Kasumi-1 (cell line): ENCODE measurements at regions not wholly inside any gene's neighbourhood (a gene's known extent, or its start where the extent isn't known, plus 50 kb on each side); places are given as distances from the start of the nearest gene placed in this dataset.

ENCODE experiments used
- DNase-seq, 2 experiments: peaks; one replicate each; lab custom pipeline; 2025; lab: John Stamatoyannopoulos, UW

DNA sequence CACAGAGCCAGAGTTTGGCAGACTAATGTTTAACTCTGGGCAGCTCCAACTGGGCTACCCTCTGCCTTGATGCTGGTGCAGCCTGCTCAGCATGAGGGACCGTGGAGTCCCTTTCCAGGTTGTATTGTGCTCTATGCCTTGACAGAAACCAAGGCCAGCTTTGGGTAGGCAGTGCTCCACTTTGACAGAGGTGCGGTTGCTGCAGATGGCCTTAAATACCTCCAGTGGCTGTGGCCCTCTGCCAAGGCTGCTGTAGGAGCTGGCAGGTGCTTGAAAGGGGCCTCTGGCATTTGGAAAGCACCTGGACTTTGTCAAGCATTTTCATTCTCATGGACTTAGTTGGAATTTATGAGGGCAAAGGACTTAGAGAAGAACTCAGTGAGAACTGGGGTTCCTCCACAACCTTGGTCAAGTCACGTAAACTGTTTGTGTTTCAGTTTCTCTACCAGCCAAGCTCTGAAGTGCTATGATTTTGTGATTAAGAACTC is 249.7 kb upstream of the ZNF462 start:
- DNase-seq, result no peak

DNA sequence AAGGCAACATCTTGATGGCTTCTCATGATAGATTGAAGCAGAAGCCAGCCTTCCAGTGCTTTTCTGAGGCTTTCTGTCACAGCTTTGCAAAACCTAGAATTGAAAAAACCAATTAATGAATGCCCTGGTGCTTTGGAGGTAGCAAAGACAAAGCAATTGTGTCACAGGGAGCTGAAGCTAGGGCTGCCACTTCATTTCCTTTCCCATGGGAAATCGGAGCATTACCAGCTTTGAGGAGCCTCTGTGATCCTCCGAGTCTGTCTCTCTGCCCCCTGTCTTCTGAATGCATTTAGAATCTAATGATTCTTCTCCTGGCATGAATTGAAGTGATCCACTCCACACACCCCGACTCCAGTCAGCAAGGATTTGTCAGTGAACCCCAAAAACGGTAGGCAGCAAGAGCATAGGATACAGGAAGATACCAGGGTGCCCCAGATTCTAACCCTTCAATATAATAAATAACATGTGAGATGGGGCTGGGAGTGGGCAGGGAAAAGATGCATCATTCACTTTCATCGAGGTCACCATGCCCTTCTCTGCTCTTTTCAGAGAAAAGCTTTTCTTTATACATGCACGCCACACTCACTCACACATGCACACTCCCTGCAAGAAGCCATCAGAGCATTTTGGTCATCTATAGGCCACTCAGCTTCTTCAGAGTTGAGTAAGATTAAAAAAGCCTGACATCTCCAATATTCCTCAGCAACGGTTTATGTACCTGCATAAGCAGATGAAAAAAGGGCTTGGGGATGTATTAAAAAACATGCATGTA is 247.7 kb upstream of the ZNF462 start:
- DNase-seq, result no peak

DNA sequence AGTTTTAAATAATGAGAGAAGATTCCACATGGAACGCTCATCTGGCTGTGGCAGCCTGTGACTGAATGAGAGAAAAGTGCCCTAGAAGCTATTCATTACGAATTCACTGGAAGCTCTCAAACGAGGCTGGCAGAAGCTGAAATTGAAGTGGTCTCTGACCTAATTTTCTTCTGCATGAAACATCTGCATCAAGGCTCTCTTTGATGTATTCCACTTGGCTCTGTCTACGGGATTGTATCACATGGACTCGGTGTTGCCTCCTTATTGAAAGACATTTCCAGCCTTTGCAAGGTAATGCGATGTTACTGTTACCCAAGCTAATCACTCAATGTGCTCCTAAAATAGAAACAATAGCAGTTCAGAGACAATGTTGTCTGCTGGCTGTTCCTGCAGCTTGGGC is 246.9 kb upstream of the ZNF462 start:
- no peak for DNase-seq

DNA sequence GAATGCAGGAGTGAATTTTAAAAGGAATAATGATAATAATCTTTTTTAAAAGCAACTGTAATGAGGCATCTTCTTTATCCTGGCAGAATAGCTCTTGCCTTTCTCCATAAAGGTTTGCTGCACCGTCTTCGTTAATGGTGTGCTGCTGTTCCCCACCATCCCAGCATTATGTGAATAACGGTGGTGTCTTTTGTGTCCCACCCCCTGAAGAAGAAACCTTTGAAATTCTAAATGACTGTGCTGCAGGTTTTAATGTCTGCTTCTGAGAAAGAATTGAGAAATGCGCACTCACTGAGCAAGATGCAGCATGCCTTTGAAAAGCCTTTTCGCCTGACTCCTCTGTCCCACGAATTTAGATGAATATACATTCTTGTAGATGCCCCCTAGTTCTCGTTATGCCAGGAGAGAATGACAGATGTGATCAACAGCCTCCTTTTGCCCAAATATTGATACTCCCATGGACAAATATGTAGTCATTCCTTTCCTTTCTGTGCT is 246.1 kb upstream of the ZNF462 start:
- DNase-seq, result no peak

DNA sequence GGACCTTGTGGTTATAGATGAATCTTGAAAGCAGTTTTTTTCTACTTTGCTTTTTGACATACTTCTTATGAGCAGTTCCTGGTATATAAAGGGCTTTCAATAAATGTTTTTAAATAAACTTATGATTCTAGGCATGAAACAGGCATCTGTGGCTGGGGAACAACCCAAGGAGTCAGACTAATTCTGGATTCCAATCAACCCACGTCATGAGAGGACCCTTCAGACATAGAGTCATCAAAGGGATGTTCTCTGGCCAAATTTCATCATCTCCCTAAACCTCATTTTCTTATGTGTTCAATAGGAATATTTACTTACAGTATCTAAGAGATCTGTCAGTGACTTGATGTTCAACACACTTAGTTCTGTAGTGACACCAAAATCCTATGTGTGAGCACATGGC is 243.8 kb upstream of the ZNF462 start:
- DNase-seq, result no peak

DNA sequence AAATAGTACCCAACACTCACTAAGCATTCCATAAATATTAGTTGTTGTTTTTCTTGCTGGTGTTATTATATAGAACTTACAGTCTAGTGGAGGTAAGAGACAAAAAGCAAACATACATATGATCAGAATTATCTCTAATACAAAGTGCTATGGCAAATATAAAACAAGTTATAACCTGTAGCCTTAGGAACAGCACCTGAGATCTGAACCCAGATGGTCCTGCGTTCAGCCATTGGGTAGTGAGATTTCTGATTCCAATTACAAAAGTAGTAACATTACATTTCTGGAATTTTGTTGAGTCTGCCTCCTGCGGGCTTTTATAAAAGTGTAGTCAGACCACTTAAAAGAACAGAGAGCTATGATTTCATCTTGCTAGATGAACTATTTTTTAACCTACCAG is 242.9 kb upstream of the ZNF462 start:
- DNase-seq, result no peak

DNA sequence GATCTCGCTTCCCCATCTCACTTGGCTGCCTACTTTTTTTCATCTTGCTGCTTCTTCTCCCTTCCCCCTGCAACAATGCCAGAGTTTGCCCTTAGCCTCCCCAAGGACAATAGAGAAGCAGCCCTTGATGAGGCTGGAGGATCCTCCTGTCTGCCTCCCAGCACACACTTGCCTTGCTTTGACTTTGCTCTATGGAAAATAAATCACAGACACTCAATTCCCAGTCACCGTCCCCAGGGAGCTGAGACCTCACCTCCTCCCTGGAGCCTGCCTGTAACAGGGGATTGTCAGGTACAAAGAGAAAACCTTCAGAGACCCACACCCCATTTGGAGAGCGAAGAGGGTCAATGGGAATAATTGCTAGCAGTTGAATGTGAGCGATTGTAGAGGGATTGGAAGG is 242.1 kb upstream of the ZNF462 start:
- DNase-seq, result no peak

DNA sequence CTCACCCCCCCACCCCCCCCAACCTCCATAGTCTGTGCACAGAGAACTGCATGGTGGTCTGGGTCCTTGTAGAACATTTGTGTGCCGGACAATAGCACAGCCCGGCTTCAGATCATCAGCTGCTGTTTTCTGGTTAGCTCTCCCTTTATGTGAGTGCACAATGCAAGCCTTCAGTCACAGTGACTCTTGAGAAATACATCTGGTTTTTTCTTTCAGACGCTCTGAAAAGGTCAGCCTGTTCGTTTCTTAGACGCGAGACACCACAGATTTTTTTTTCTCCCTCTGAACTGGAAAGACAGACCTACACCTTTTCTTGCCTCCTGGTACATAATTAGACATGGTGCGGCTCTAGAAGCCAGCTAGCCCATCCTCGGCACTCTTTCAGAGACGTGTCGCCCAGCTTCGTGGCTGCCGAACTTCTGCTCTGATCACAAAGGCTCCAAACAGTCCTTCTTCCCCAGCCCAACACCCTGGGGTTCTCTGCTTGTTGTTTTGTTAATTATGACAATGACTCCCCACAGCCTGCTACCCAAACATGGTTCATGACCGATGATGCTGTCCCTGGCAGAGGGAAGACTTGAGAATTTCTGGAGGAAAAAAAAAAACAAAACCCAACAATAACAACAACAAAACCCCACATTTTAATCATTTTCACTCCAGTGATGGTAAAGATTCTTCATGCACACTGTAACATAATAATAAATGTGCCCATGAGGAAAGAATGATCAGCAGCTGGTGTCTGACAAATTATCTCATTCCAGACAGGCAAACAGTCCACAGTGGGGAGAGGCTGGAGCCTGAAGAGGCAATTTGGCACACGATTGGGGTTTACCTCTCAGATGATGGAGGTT is 241.4 kb upstream of the ZNF462 start:
- no peak for DNase-seq

DNA sequence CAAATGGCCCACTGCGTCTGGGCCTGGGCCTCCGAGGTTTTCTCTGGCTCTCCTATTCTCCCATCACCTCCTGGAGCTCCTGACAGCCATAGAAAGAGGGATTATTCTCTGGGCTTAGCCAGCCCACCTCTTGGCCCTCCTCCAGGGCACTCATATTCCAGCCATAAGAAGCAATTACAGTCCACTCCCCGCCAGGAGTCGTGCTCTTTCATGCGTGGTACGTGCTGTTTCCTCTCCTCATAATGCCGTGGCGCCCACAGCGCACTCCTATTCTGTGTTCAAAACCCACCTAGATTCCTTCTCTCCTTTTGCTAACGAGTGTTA is 240.8 kb upstream of the ZNF462 start:
- no peak for DNase-seq

DNA sequence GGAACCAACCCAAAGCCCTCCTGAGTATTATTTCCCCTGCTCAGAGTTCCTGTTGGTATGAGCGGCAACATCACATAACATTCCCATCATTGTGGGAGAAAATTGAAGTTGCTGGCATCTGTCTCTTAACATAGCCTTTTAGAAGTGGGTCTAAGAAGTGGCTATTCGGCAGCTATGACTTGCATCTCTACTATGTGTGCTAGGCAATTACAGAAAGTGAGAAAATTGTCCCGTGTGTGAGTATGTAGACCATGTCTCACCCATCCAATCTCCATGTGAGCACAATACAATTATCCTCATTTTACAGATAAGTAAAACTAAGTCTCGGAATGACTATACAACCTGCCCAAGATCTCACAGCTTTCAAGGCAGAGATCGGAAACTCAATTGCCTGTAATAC is 239.4 kb upstream of the ZNF462 start:
- DNase-seq, result no peak

DNA sequence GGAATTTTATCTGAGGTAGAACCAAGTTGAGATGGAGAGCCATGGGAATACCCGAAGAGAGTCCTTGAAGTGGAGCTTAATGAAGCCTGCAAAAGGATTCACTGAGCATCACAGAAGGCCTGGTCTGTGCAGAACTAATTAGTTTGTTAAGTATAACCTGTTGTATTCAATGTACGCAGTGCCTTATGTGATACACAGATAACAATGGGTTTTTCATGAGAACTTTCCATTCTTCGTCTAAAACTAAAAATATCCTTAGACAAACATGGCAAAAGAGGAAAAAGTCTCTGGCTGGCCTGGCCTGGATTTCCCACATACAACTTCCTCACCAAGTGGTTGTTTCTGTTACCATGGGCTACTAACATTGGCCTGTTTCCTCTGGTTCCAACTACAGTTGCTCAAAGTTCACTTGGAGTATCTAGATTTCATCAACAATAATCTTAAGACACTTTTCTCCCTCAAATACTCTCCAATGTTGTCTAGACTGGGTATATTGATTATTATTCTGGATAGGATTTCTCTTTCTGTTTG is 237.6 kb upstream of the ZNF462 start:
- DNase-seq, result peak; percentile 25 to 45

DNA sequence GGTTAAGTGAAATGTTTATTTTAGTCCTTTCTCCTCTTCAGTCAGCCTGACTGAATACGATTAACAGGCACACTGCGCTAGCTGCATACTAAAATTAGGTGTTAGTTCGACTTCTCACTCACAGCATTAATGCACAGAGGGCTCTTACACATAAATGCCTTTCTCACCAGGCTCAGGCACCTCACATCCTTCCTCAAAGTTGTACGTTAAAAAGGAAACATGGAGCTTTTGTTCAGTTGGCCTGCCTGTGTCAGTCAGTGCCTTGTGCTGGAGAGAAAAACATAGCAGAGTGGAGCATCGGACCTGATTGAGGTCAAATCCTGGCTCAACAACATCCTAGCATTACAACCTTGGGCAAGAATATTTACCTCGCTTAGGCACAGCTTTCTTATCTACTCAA is 236.0 kb upstream of the ZNF462 start:
- peak; percentile 36 to 54 for DNase-seq

DNA sequence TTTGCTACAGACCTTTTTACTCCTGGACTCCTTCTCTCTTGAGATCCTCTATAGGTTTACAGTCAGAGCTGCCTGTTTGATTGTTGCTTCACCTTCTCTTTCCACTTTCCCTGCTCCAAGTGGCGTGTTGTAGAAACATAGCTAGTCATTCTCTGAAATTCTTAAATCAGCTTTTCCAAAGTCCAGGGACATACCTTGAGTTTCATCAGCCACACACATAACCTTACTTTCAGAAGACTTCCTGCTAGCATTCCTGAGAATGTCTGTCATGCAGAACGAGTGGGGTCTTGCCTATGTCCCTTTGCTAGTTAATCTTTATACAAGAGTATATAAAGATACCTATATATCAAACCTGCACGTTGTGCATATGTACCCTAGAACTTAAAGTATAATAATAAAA is 230.3 kb upstream of the ZNF462 start:
- no peak for DNase-seq

DNA sequence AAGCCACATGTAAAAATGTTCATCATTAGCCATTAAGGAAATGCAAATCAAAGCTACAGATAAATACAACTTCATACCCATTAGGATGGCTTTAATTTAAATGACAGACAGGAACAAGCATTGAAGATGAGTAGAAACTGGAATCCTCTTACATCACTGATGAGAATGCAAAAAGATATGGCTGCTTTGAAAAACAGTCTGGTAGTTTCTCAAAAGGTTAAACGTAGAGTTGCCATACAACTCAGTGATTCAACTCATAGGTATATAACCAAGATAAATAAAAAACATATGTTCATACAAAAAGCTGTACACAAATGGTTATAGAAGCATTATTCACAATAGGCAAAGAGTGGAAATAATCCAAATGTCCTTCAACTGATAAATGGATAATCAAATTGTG is 228.8 kb upstream of the ZNF462 start:
- no peak for DNase-seq

DNA sequence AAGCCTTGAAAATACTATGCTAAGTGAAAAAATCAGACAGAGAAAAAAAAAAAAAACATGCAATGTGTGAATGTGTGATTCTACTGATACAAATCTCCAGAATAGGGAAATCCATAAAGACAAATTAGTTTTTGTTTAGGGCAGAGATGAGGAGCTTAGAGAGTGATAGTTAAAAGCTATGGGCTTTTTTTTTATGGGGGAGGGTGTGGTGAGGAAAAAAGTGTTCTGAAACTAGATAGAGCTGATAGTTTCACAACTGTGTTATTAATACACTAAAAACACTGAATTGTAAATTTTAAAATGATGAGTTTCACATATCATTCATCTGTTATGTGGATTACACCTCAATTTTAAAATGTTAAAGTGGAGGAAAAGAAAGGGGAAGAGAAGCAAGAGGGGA is 228.3 kb upstream of the ZNF462 start:
- no peak for DNase-seq

DNA sequence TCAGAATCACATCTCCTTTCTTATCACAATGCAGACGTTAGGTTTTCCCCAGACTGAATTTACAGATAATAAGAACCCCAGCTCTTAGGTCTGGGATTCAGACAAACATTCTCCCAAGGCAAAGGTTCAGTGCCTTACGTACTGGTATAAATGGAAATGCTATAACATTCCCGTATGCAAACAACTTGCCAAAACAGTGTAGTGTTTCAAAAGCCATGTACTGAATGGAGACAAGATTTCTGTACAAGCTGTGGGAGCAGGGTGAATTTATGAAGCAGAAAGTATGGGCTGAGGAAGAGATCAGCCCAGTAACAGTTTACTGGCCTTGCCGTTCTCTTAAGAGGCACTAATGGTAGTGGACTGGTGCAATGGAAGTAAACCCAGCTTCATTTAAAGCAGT is 225.5 kb upstream of the ZNF462 start:
- DNase-seq, result no peak

DNA sequence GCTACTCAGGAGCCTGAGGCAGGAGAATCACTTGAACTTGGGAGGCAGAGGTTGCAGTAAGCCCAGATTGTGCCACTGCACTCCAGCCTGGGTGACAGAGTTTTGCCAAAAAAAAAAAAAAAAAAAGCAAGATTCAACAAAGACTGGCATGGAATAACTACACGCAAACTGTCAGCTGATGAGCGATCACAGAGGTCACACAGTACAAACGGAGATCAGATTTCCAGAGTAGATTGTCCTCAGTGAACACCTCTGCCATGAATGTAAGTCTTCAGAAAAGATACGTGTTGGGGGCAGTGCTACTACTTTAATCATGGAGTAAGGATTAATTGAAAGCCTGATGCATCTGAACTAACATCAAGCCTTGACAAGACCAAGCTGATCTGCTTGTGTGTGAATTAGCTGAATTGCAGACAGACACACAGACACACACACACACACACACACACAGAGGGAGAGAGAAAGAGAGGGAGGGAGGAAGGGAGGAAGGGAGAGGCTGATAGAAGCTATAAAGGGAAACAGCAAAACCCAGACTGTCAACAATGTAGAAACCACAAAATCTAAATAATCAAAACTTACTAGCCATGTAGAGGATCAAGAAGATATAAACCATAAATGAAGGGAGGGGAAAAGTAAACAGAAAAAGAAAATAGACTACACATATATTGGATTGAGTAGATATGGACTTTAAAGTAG is 222.9 kb upstream of the ZNF462 start:
- no peak for DNase-seq

DNA sequence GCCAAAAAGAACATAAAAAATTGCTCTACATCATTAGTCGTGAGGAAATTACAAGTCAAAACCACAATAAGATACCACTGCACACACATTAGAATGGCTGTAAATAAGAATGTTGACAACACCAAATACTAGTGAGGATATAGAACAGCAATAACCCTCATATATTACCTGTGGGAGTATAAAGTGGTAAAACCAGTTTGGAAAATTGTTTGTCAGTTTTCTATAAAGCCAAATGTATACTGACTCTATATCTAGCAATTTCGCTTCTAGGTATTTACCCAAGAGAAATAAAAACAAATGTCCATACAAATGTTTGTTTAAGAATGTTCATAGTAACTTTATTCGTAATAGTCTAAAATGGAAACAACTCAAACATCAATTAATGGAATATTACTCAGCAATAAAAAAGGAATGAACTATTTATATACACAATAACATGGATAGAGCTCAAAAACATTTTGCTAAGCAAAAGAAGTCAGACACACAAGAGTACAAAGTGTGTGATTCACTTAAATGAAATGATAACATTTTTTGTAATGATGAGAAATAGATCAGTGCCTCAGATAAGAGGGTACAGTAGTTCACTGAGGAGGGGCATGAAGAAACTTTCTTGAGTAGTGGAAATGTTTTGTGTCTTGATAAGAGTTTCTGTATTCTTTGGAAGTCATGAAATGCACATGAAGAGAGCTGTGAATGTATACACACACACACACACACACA is 219.6 kb upstream of the ZNF462 start:
- no peak for DNase-seq

DNA sequence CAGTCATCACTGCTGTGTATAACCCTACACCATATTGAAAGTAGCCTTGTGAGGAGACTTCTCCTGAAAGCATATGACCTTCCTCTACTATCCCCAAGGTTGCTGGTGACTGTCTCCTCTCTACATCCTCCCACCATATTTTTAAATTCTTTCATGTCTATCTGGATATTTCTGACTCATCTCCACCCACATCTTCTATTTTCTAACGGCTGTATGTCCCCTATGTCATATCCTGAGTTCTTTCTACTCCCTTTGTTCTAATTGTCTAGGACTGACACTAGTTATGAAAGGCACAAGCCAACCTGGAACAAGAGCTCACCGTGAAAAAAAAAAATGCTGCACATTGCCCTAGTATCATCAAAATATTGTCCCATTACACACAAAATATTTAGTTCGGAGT is 218.3 kb upstream of the ZNF462 start:
- DNase-seq, result no peak

DNA sequence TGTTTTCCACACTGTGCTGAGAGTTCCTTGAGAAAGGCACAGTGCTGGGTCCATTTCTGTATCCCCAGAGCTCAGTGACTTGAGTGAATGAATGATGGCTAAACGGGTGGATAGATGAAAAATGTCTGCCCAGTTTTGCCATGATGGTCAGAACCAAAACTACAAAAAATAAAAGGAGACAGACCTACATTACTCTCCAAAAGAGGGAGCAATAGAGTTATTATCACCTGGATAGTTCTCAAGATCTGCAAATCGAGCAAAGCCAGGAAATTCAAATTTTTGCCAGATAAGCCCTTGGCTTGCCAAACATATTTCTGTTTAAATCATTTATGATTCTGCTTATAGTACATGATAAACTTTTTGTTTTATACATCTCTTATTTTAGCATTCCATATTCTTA is 214.2 kb upstream of the ZNF462 start:
- peak in 1 of 2 experiments; percentile 1 for DNase-seq

DNA sequence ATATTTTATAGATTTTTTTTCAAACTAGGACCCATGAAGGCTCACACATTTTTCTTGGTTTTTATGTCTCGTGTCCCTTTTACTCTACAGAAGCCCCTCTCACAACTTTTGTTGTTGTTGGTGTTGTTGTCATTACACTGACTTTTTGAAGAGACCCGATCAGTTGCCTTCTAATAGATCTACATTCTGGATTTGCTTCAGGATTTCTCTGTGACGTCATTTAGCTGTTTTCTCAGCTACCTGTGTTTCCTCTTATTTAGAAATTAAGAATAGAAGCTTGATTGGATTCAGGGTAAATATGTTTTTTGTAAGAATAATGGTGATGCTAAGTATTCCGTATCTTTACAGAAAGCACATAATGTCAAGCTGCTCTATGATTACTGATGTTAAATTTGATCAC is 213.3 kb upstream of the ZNF462 start:
- DNase-seq, result no peak

DNA sequence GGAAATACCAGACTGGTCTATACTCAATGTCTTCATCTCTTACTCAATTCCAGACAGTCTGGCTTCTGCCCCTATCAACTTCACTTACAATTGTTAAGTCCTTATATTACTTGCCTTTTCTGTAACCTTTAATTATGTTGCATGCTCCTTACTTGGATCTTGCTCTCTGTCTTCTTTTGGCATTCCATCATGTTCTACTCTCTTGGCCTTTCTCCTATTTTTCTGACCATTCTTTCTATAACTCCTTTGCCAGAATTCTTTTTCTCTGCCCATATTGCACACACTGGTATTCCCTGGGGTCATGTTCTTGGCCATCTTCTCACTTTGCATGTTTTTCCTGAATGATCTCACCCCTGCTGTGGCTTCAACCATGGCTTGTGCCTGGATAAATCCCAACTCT is 209.8 kb upstream of the ZNF462 start:
- DNase-seq, result no peak
